HG02642 (cell line): ENCODE measurements at regions not wholly inside any gene's neighbourhood (a gene's known extent, or its start where the extent isn't known, plus 50 kb on each side); places are given as distances from the start of the nearest gene placed in this dataset.
"Not testable (repeated sequence)": the region's sequence is repeated elsewhere in the genome, so short reads cannot be mapped to it uniquely, and the experiment has no call there.

Experiments
- ATAC-seq: cut with Tn5 transposase; IDR thresholded peaks from one replicate; pipeline ENCODE4 v1.9.1; 2021; ENCODE audit warnings: mild to moderate bottlenecking; ENCODE audit not compliant: unreplicated experiment, poor library complexity

DNA sequence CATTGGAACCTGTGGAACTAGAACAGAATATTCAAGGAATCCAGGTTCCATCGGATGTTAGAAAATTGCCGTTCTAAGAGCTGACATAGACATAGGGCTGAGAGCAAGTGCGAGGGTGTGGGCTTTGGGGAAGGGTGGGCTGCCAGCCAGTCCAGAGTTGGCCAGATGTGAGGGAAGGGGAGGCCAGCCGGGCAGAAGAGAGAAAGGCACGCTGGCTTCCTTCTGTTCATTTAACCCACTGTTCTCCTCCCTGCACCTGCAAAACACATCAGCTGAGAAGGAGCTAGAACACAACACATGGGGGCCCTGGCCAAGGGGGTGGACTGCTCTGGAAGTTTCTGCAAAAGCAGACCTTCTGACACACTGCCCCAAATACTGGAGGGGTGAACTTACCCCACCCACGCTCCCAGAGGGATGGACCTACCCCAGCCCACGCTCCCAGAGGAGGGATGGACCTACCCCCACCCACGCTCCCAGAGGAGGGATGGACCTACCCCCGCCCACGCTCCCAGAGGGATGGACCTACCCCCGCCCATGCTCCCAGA, 98.0 kb downstream of the SHANK2 start:
- ATAC-seq: no peak

GRCh38 chr11:71153005-71153390, 99.4 kb downstream of the SHANK2 start:
- ATAC-seq: no peak

DNA sequence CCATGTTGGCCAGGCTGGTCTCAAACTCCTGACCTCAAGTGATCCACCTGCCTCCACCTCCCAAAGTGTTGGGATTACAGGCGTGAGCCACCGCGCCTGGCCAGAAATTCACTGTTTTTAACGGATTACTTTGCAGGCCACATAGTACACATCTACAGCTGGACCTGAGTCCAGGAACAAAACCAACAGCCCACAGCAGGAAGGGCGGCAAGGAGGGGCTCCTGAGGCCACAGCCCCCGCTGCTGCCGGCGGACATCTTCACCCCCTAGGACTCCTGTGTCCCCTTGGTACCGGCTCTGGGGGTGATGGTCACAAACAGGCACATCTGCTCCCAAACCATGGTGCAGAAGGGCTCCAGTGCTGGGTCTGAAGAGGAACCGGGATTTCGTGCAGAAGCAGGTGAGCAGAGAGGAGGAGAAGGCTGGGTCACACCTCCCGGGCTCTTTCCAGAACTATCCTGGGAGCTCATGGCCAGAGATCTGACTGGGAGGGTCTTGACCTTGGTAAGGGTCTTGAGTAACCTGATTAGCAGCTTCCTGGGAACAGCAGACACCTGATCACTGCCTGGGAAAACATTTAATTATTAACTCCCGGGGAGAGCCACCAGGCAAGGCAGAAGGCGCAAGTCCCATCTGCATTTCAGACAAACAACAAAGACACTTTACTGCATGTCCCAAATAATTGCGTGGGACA, 99.9 kb downstream of the SHANK2 start:
- ATAC-seq: not testable (repeated sequence)

GRCh38 chr11:71151561-71151960, 100.8 kb downstream of the SHANK2 start:
- ATAC-seq: no peak

GRCh38 chr11:71150859-71151258, 101.5 kb downstream of the SHANK2 start:
- no peak for ATAC-seq

- ATAC-seq: no peak
These were observed 103.7 kb downstream of the SHANK2 start for GRCh38 chr11:71148716-71149115.

DNA sequence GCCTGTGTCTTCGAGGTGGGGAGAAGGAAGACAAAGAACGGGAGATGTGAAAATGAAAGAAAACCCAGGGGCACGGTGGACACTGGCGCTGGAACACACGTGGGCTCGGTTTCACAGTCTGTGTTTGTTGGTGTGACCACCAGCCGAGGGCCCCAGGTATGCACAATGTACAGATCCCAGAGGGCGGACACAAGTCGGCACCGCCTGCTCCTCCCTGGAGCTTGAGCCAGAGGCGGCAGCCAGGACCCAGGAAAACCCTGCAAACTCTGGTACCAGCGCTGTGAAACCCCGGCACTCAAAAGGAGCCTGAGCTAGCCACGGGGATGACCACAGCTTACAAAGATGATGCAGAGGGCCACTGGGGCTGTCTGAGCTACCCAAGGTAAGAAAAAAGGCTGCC, 105.0 kb downstream of the SHANK2 start:
- no peak for ATAC-seq

GRCh38 chr11:71146846-71147245, 105.5 kb downstream of the SHANK2 start:
- no peak for ATAC-seq

DNA sequence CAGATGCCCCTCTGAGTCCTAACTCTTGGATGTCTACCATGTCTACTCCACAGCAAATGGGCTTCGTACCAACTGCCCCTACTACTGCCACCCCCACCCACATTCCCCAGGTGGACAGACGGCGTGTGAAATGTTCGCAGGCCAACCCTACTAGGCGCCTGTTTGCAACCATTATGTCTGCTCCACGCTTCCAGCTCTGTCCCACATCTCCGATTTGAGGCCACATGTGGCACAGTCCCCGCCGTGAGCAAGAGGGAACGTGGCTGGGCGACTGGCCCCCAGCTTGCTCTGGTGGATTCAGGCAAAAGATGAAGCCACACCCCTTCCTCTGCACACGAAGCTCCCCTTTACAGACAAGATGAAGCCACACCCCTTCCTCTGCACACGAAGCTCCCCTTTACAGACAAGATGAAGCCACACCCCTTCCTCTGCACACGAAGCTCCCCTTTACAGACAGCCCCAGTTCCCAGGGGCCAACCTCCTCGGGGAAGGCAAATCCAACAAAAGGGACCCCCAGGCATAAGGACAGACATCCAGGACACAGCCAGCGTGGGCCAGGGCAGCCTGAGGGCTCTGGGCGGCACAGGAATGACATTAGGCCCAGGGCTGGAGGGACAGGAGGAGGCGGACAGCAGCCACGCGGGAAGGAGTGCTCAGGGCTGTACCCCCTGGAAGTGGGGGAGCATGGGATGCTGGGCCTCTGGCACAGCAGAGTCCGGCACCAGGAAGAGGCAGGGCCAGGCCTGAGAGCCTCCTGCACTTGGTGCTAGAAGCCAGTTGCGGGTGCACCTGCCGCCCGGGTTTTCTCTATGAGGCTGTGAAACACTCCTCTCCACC, 106.2 kb downstream of the SHANK2 start:
- no peak for ATAC-seq

DNA sequence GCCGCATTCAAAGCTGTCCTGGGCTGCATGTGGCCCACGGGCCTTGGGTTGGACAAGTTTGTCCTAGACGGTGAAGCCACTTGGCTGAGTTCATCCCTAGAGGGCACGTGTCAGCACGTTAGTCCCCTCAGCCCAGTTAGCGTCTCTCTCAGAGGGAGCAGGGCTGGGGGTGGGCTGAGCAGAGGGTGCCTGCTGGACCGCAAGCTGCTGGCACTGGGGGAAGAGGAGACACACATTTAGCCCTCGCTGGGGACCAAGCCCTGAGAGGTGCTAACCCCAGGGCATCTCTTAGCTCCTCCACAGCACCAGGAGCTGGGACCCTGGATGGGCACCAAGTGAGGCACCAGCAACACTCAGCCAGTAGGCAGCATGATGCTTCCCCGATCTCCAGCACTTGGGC, 107.0 kb downstream of the SHANK2 start:
- no peak for ATAC-seq

DNA sequence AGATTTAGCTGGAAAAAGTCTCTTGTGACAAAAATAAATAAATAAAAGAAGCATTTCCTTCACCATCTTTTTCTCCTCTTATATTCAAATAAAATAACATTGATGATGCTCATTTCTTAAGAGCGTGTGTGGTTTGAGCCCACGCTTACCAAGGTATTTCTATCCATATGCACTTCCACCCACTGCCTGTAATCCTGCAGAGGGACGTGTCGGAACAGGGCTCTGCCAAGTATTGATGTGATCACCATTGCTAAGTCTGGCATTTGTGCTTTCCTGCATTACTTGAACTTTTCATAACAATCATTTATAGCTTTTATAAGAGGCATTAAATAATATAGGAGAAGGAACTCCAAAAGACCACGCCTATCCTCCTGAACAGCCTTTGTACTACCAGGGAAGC, 107.6 kb downstream of the SHANK2 start:
- no peak for ATAC-seq

DNA sequence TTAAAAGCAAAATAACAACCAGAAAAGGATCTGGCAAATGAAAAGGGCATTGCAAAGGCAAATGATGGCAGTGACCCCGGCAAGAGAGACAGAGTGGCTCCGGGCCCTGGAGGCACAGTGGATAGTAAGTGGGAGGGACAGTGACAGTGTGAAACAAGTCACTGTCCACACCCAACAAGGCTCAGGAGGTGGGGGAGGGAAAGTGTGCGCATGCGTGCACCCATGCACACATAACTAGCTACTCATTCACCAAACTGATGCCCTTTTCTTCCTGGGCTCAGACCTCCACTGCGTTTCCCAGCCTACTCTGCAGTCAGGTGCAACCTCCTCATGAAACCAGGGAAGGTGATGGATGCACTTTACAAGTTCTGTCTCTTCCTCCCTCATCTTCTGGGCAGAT, 108.4 kb downstream of the SHANK2 start:
- no peak for ATAC-seq

DNA sequence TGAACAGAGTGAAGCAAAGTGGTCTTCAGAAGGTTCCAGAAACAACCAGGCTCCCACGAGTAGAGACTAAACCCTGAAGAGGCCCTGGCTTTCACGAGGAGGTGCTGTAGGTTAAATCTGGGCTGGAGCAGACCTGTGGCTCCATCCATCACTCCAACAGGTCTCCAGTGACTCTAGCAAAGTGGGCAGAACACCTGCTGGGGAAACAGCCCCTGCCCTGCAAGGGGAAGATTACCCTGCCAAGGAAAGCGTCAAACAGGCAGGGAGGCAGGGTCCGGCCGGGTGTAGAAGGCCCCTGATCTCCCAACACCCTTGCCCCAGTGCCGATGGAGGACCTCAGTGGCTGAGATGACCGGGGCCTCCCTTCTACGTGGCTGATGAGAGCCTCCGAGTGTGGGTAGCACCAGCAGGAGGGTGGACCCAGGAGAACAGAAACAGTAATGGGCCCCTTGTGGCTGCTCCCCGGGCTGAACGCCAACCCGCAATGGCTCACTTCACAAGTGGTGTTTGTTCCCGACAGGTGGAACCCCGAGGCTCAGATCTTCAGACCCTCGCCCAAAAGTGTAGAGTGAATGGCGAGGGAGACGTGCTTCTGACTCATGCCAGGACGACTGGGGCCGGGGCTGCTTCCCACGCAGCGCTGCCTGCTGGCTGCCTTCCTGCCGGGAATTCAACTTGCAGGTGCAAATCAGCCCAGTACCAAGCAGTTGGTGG, 112.0 kb downstream of the SHANK2 start:
- no peak for ATAC-seq

DNA sequence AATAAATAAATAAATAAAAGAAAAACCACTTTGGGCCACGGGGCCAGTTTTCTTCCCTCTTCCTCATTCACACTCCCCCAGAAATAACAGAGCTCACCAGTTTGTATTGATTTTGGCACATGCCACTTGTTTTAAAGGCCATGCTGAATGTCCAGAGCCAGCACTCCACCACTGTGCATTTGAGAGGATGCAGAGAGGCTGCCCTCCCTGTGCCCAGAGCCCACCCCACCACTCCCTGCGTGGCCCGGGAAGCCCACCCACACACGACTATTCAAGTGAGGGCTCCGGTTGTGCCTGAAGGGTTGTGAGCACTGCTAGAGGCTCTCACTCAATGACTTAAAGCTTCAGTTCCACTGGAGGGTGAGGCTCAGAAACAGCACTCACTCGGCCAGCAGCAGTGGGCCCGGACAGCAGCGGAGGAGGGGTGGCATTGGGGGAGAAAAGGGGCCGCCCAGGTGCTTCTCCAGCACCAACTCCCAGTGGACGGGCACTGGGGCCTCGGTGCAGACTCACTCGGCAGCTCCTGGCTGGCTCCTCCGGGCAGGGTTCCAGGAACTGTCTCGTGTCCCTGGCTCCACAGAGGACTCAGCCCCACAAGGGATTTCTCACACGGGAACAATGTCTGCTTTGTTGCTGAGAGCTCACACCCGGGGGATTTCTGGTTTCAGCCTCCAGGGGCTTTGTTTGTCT, 112.7 kb downstream of the SHANK2 start:
- ATAC-seq: no peak

- ATAC-seq: no peak
These were observed 113.5 kb downstream of the SHANK2 start for GRCh38 chr11:71138737-71139425.

GRCh38 chr11:71137376-71137775, 115.0 kb downstream of the SHANK2 start:
- ATAC-seq: no peak

DNA sequence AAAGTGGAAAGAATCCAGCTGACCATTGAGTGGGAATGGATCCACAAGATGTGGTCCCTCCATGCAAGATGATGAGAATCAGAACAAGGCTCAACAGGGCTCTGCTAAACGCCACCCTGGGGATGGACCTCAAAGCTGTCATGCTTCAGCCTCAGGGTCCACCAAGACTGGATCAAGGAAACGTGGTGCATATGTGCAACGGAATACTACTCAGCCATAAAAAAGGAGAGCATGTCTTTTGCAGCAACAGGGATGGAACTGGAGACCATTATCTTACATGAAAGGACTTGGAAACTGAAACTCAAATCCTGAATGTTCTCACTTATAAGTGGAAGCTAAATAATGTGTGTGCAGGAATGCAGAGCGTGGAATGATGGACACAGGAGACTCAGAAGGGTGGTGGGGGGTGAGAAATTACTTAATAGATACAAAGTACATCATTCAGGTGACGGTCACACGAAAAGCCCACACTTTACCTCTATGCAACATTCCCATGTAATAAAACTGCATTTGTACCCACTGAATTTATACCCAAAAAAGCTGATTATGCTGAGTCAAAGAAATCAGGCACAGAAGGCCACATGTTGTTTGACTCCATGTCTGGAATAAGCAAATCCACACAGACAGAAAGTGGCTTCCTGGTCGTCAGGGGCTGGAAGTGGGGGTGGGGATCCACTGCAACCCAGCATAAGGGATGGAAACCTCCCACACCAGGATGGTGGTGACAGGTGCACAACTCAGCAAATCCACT, 116.1 kb downstream of the SHANK2 start:
- ATAC-seq: no peak

GRCh38 chr11:71135112-71135511, 117.3 kb downstream of the SHANK2 start:
- ATAC-seq: no peak

GRCh38 chr11:71133946-71134345, 118.4 kb downstream of the SHANK2 start:
- no peak for ATAC-seq
